GM18867 (cell line): ENCODE measurements at regions not wholly inside any gene's neighbourhood (a gene's known extent, or its start where the extent isn't known, plus 50 kb on each side); places are given as distances from the start of the nearest gene placed in this dataset.

Source experiments
- ATAC-seq: cut with Tn5 transposase; IDR thresholded peaks from one replicate; pipeline ENCODE4 v1.9.1; 2021; ENCODE audit warnings: mild to moderate bottlenecking, moderate library complexity; ENCODE audit not compliant: unreplicated experiment

DNA sequence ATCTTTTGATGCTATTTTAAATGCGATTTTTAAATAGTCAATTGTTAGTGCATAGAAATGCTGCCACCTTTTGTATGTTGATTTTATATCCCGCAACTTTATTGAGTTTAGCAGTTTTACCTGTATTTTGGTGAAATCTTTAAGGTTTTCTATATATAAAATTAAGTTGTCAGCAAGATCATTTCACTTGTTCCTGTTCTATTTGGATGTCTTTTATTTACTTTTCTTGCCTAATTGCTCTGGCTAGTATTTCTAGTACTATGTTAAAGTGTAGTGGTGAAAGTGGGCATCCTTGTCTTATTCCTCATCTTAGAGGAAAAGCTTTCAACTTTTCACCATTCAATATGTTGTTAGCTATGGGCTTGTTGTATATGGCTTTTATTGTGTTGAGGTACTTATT, 813.3 kb upstream of the CELF2 start:
- no peak for ATAC-seq

GRCh38 chr10:10205906-10206305, 811.8 kb upstream of the CELF2 start:
- no peak for ATAC-seq

- no peak for ATAC-seq
These were observed 810.1 kb upstream of the CELF2 start for GRCh38 chr10:10207538-10207937.

DNA sequence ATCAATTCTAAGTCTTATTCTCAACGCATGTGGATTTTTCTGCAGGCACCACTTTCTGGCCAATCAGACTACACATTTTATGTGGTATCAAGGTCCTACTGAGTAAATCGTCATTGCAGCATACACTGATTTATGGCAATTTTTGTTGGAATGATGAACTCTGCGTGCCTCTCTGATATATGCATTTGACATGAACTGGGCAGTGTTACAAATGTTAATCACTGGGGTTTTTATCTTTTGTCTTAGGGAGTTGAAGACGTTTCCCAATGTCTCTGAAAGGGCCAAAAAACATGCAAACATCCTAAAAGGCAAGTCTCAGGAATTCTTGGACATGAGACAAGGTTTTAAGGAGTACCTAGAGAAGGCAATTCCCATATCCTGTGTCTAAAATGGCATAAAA, 809.5 kb upstream of the CELF2 start:
- ATAC-seq: no peak

GRCh38 chr10:10209167-10209566, 808.5 kb upstream of the CELF2 start:
- peak; percentile 50 for ATAC-seq

GRCh38 chr10:10211409-10211808, 806.3 kb upstream of the CELF2 start:
- ATAC-seq: no peak

DNA sequence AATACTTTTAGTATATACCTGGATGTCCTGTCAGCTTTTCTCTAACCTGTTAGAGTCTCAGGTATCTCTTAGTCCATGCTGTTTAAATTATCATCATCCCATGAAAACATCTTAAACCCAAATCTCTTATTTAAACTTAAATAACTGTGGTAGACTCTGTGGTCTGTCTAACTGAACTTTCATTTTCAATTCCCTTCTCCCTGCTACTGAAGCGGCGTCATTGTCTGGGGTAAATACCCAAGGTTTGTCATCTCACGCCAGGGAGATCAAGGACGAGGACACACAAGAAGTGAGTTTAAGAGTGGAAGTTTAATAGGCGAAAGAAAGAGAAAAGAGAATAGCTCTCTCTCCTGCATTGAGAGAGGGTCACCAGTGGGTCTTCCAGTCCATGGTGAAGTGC, 804.4 kb upstream of the CELF2 start:
- ATAC-seq: peak; percentile 83

DNA sequence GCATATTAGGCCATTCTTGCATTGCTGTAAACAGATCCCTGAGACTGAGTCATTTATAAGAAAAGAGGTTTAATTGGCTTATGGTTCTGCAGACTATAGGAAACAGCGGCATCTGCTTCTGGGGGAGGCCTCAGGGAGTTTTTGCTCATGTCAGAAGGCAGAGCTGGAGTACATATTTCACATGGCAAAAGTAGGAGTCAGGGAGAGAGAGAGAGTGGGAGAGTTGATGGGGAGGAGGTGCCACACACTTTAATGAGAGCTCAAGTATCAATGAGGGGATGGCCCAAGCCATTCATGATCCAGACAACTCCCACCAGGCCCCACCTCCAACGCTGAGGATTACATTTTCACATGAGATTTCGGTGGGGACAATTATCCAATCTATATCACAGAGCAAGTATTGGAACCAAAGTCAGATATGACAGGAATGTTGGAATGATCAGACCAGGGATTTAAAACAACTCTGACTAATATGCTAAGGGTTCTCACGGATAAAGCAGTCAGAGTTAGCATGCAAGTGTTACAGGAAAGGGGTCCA, 795.3 kb upstream of the CELF2 start:
- no peak for ATAC-seq

GRCh38 chr10:10223131-10223530, 794.5 kb upstream of the CELF2 start:
- no peak for ATAC-seq

DNA sequence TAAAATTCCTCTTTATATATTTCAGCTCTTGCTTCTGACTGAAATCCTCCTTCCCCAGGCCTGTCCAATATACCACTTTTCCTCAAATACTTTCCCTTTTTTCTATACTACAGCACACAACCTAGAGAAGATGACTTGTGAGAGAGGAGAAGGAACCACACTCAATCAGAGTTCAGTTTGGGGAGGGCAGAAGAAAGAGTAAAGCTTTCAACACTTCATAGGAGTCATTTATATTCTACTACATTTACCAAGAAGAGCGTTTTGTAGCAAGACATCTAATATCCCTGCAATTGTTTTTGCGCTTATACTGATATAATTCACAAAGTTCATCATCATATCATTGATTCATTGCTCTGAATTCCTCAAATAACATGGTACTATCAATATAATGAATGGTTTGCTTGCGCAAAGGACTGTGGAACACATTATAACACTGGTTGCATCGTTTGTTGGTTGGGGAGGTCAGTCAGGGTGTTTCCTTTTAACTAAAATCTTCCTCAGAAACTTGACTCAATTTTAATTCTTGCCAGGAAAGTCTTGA, 792.5 kb upstream of the CELF2 start:
- no peak for ATAC-seq

DNA sequence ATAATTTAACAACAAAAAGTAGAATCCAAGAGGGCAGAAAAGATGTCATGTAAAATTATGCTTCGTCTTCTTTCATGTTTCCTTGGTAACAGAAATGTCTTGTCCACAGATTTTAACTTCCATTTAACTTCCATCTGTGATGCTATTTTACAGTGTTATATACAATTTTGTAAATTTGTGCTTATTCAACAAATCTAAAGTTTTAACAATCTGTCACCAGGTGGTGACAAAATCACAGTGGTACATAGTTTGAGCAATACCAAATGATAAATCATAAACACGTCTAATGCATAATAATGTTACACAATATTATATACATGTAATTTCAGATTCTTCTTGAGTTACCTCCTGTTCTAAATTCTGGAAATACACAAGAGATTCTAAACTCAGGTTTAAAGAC, 784.4 kb upstream of the CELF2 start:
- no peak for ATAC-seq

DNA sequence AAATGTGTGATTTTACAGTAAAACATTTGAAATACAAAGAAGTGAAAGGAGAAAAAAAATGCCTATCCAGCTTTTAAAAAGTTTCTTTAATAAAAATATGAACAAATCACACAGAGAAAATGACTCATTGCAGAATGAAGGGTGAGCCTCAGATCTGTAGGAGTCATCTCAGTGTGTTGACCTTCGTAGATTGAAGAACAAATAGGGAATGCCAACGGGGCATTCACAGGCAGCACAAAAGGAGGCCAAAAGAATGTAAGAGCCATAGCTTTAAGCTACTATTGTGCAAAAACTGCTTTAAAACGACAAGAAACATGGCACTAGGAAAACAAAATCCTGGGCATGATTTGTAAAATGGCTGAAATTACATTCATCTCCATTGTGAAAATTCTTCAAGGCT, 782.7 kb upstream of the CELF2 start:
- ATAC-seq: no peak

DNA sequence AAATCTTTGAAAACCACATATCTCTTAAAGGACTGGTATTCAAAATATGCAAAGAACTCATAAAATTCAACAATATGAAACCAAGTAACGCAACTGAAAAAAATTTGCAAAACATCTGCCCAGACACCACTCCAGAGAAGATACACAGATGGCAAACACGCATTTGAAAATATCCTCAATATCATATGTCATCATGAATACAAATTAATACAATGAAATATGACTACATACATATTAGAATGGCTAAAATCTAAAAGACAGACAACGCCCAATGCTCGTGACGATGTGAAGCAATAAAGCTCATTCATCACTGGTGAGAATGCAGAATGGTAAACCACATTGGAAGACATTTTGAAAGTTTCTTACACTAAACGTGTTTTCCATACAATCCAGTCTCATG, 770.1 kb upstream of the CELF2 start:
- no peak for ATAC-seq

- ATAC-seq: peak; percentile 58
These were observed 760.8 kb upstream of the CELF2 start for GRCh38 chr10:10256860-10257259.

DNA sequence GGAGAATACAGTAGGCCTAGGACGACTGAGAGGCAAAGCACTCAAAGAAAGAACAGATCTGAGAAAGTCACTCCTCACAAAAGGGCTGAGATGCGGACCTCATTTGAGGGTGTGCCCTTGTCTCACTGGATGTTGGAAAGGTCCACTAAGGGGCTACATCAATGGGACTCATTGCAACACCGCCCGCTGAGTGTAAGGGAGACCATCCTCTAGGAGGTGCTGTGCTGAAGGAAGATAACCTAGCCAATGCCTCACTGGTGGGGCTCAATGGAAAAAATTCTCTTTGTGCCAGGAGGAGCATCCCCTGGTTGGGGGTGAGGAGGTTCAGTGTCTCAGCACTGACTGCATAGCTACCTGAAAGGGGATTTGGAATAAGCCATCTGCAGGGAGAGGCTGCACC, 758.7 kb upstream of the CELF2 start:
- no peak for ATAC-seq

DNA sequence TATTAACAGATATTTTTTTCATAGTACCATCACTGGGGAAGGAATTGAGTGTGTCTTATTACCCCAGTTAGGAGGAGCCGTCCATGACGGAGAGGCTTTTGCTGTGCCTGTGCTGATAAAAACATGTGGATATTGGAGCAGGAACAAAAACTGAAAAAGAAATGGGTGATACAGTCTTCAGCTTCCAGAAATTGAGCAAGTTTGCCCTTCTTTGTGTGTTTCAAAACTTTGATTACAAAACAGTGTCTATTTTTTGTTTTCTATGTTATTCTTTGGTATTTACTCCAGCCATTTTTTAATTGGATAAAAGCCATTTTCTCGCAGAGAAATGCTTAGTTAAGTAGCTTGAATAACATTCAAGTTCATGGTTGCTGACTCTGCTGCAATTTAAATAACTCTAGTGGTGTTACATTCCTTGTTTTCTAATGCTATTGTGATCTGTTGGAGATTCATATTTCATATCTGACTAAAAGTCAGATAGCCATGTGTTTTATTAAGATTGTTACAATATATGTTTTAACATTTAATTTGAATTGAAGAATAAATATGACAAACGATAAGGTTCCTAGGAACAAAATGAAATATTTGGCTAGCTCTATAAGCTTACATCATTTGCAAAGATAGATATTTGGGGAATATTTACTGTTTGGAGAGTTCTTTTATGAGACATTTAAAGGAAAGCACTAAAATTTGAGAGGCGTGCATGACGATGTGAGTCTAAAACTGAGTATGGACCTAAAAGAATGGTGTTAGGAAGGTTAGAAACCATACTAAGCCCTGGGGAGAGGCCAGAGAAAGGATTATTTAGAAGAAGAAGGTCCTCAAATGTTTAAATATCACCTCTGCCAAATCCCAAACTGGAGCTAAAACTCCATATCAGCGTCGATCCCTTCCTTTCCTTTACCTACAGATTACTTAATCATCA, 747.3 kb upstream of the CELF2 start:
- no peak for ATAC-seq

- ATAC-seq: no peak
These were observed 746.0 kb upstream of the CELF2 start for GRCh38 chr10:10271639-10272192.

DNA sequence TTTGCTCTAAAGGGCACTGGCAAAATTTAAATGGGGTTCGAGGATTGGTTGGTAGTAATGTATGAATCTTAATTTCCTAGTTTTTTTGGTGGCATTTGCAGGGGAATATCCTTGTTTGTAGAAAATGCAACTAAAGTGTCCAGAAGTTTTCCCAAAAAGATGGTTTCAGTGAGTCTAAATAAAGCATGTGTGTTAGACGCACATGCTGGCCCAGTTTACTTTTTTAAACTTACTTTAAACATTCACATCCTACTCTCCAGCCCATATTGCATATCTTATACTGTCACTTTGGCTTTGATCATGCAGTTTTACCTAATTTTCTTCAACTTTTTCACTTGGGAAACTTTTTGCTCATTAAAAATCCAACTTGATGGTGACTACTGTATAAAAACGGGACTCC, 744.0 kb upstream of the CELF2 start:
- ATAC-seq: no peak

- ATAC-seq: no peak
These were observed 737.8 kb upstream of the CELF2 start for GRCh38 chr10:10279906-10280305.

- ATAC-seq: no peak
These were observed 725.2 kb upstream of the CELF2 start for GRCh38 chr10:10292501-10292900.

DNA sequence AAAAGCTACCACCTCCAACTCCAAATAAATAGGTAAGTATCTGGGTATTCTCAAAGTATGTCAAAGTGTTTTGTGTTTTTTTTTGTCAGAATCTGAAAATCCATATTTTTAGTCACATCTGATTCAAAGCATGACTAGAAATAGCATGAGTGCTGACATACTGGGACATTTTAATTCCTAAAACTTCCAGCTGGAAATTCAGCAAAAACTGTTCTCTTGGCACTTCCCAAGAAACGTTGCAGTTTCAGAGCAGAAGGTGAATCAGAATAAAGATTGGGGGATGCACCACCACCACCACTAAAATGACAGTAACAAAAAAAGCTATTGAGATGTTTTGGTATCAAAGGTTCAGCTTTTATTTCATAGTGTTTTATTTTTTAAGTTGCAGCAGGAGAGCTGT, 724.6 kb upstream of the CELF2 start:
- ATAC-seq: no peak

DNA sequence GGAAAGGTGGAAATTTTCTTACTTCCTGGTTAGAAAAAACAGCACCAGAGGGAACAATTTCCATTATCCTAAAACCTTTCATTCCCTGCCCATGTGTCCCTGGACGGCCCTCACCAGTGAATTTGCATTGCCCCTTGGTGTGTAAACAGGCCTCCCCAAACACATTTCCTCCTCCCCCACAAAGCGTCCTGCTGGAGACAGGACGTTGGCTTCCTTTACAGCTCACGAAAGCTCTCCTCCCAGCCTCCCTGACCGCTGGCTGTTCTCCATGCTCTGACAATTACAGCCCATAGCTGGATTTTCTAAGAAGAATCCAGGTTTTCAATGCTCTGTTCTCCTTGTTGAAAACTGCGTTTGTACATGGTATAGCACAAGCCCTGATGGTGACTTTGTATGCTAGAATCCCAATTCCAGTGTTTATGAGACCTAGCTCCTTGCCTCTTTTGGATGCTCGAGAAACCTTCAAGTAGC, 724.2 kb upstream of the CELF2 start:
- no peak for ATAC-seq
